K562 (cell line): ENCODE measurements at regions not wholly inside any gene's neighbourhood (a gene's known extent, or its start where the extent isn't known, plus 50 kb on each side); places are given as distances from the start of the nearest gene placed in this dataset.

ENCODE experiments used
- ATAC-seq: fragments of 200-7000 bp; cut with Tn5 transposase; 3 replicates; pipeline ENCODE4 v1.9.1; 2020; ENCODE audit warnings: moderate library complexity
- BruUV-seq: library from RNA; stranded (reverse); fragments of 400-500 nt; replicated peaks from 2 replicates; lab custom pipeline; 2021; lab: Mats Ljungman, UMichigan
- CTCF ChIA-PET: fragments of 300-600 bp; formaldehyde crosslinking; extraction: SDS; loops from one replicate; lab custom pipeline; 2021; ENCODE audit warnings: low intra/inter-chr PET ratio; lab: Yijun Ruan, JAX
- POLR2A ChIA-PET: fragments of 300-600, 350-650 bp; sonication (Branson Sonifier 250); formaldehyde crosslinking; extraction: SDS; loops from one replicate; lab custom pipeline; 2021; ENCODE audit warnings: antibody characterized with exemption, inconsistent platforms; lab: Yijun Ruan, JAX
- DNase-seq, 4 experiments: peaks; one replicate each; pipeline versions ENCODE4 v3.0.0 to v3.0.0-alpha.2; 2011 to 2018; ENCODE audit warnings: low spot score in 3 of 4, mixed read lengths in 3 of 4; ENCODE audit errors: extremely low read depth in 1 of 4
- FAIRE-seq: peaks from 2 replicates; lab custom pipeline; 2011; peaks lifted over from hg19 to GRCh38; lab: Jason Lieb, UNC
- H2AFZ ChIP-seq: 2 replicates; pipeline ENCODE4 v1.6.0; 2011; ENCODE audit warnings: low read depth, low read length, control low read depth, inconsistent platforms
- H3K27ac ChIP-seq: fragments of 200-600 bp; 3 replicates; pipeline ENCODE4 v1.8.0; 2011; ENCODE audit warnings: low read depth, mild to moderate bottlenecking, control low read depth, inconsistent platforms, low read length, moderate library complexity, mixed read lengths; ENCODE audit errors: extremely low read depth
- H3K27me3 ChIP-seq, 2 experiments: fragments of 300-600 bp in 1 of 2; 2 replicates in 1 of 2; 3 replicates in 1 of 2; pipeline versions ENCODE4 v1.6.0 to v1.8.0; 2011; ENCODE audit warnings: inconsistent platforms in 2 of 2, low read length in 2 of 2, mild to moderate bottlenecking in 1 of 2, mixed read lengths in 1 of 2, moderate library complexity in 1 of 2; ENCODE audit not compliant: control insufficient read depth in 2 of 2, insufficient read depth in 2 of 2
- H3K36me3 ChIP-seq: fragments of 300-600 bp; 3 replicates; pipeline ENCODE4 v1.8.0; 2011; ENCODE audit warnings: mild to moderate bottlenecking, low read length, inconsistent platforms; ENCODE audit not compliant: control insufficient read depth, insufficient read depth
- H3K4me1 ChIP-seq, 2 experiments: fragments of 200-600 bp in 1 of 2; replicated peaks in 1 of 2; 2 replicates in 1 of 2; 3 replicates in 1 of 2; pipeline versions ENCODE4 v1.5.1 to v1.8.0; 2011; ENCODE audit warnings: inconsistent platforms in 2 of 2, low read length in 2 of 2, mild to moderate bottlenecking in 1 of 2, mixed read lengths in 1 of 2, moderate library complexity in 1 of 2; ENCODE audit not compliant: control insufficient read depth in 2 of 2, insufficient read depth in 2 of 2
- H3K4me2 ChIP-seq: 2 replicates; pipeline ENCODE4 v1.6.1; 2011; ENCODE audit warnings: low read length, control low read depth, inconsistent platforms, mixed read lengths; ENCODE audit not compliant: insufficient read depth
- H3K4me3 ChIP-seq: fragments of 200-600 bp; sonication (generic), shearing (Covaris generic); 2 replicates; pipeline ENCODE4 v1.5.1; 2016; ENCODE audit warnings: control low read depth, inconsistent platforms
- H3K79me2 ChIP-seq: fragments of 200-600 bp; 3 replicates; pipeline ENCODE4 v1.8.0; 2011; ENCODE audit warnings: low read length, inconsistent platforms; ENCODE audit not compliant: control insufficient read depth, insufficient read depth
- H3K9ac ChIP-seq, 2 experiments: 2 replicates each; pipeline versions ENCODE4 v1.6.0 to v1.6.1; 2011; ENCODE audit warnings: low read depth in 2 of 2, low read length in 2 of 2, control low read depth in 1 of 2, inconsistent platforms in 1 of 2, mild to moderate bottlenecking in 1 of 2, mixed read lengths in 1 of 2; ENCODE audit not compliant: insufficient read depth in 1 of 2
- H3K9me1 ChIP-seq: one replicate; pipeline ENCODE4 v1.6.0; 2011; ENCODE audit warnings: inconsistent platforms, mild to moderate bottlenecking, low read length, moderate library complexity; ENCODE audit not compliant: control insufficient read depth, insufficient read depth
- H3K9me3 ChIP-seq: replicated peaks from 2 replicates; pipeline ENCODE4 v1.5.1; 2011; ENCODE audit warnings: low read depth, low read length, inconsistent platforms; ENCODE audit not compliant: control insufficient read depth, insufficient read depth
- H4K20me1 ChIP-seq: replicated peaks from 2 replicates; pipeline ENCODE4 v1.6.1; 2011; ENCODE audit warnings: low read length, inconsistent platforms, mixed read lengths; ENCODE audit not compliant: control insufficient read depth, insufficient read depth
- FOXJ3 ChIP-seq: sonication (generic); formaldehyde crosslinking; IDR thresholded peaks from 2 replicates; pipeline ENCODE4 v1.4.0; 2020; ENCODE audit warnings: mild to moderate bottlenecking, missing genetic modification reagents
- IFI16 ChIP-seq: fragments of 250-450 bp; sonication (Bioruptor Pico); IDR thresholded peaks from 2 replicates; pipeline ENCODE4 v2.1.2; 2022; ENCODE audit warnings: mild to moderate bottlenecking, inconsistent platforms
- JUND ChIP-seq, 2 experiments: IDR thresholded peaks; 2 replicates in 1 of 2; 3 replicates in 1 of 2; pipeline ENCODE4 v1.6.1; 2011; ENCODE audit warnings: borderline replicate concordance in 2 of 2, low read depth in 2 of 2, low read length in 2 of 2, improper control_type of control experiment in 1 of 2, missing biosample characterization in 1 of 2, missing genetic modification characterization in 1 of 2, missing genetic modification reagents in 1 of 2
- MBD2 ChIP-seq: sonication (generic); IDR thresholded peaks from 2 replicates; pipeline ENCODE4 v1.6.1; 2016; ENCODE audit warnings: low read depth, borderline replicate concordance
- NFXL1 ChIP-seq: fragments of 450-650 bp; formaldehyde crosslinking; IDR thresholded peaks from 2 replicates; pipeline ENCODE4 v1.4.0; 2021; ENCODE audit warnings: mild to moderate bottlenecking
- SMARCC2 ChIP-seq: fragments of 450-650 bp; IDR thresholded peaks from 2 replicates; pipeline ENCODE4 v1.6.1; 2017; ENCODE audit warnings: antibody characterized with exemption, moderate library complexity, mild to moderate bottlenecking, low read depth
- SPI1 ChIP-seq: IDR thresholded peaks from 2 replicates; pipeline ENCODE4 v1.6.1; 2011; ENCODE audit warnings: low read depth, low read length, control low read depth, borderline replicate concordance
- TAF15 ChIP-seq: fragments of 200-400 bp; formaldehyde crosslinking; IDR thresholded peaks from 2 replicates; pipeline ENCODE4 v1.6.1; 2017; ENCODE audit warnings: mild to moderate bottlenecking, low read depth, low read length, moderate library complexity
- ZNF785 ChIP-seq: fragments of 250-450 bp; sonication (Bioruptor Pico); IDR thresholded peaks from 2 replicates; pipeline ENCODE4 v1.4.0; 2020; ENCODE audit warnings: mild to moderate bottlenecking
- WGBS: fragments of 100-300 bp; shearing (Covaris generic); methylation state at CpG from one replicate; pipeline ENCODE4 v1.1.6; 2016; ENCODE audit warnings: low coverage, mixed read lengths; ENCODE audit not compliant: insufficient coverage; ENCODE audit errors: missing lambda C conversion rate; 5-methylcytosine and 5-hydroxymethylcytosine counted together
- in situ Hi-C: fragments of 300-500 bp; cut with MboI; formaldehyde crosslinking; loops from 4 replicates; pipeline ENCODE4 v1.15.0; 2018; ENCODE audit warnings: inconsistent platforms, mixed read lengths
- intact Hi-C: fragments of 100-400 bp; cut with micrococcal nuclease; formaldehyde crosslinking; loops from 2 replicates; pipeline ENCODE4 v1.14.2; 2022
- TF ChIP-seq, protein P1 (sequence below): fragments of 250-450 bp; sonication (Bioruptor Pico); IDR thresholded peaks from 2 replicates; pipeline ENCODE4 v1.8.0; 2021; ENCODE audit warnings: moderate library complexity, mild to moderate bottlenecking, inconsistent platforms
- TF ChIP-seq, protein P2 (sequence below): fragments of 450-650 bp; IDR thresholded peaks from 2 replicates; pipeline ENCODE4 v1.6.1; 2016; ENCODE audit warnings: low read depth
- TF ChIP-seq, protein P3 (sequence below): fragments of 250-450 bp; sonication (Bioruptor Pico); IDR thresholded peaks from 2 replicates; pipeline ENCODE4 v1.4.0; 2020; ENCODE audit warnings: borderline replicate concordance

GRCh38 chr19:31046024-31046423 lies 303.2 kb downstream of the TSHZ3 start:
- intact Hi-C loops = no loop called here
- ChIA-PET POLR2A (no interaction called here), CTCF (no interaction called here)
- no TSS peak for BruUV-seq
- no peak for FAIRE-seq
- H2AFZ ChIP-seq = no peak overlapping the region
- H3K27ac ChIP-seq = no peak overlapping the region
- no peak for ATAC-seq
- DNase-seq = no peak
- H3K36me3 ChIP-seq = no peaks in the 10 kb centered on the region
- no peaks in the 10 kb centered on the region for H4K20me1 ChIP-seq
- 0% methylated on average over 1 of the region's 2 CpGs for WGBS
- in situ Hi-C loops = no loop called here
- H3K27me3 ChIP-seq = no peaks in the 10 kb centered on the region
- H3K79me2 ChIP-seq = no peaks in the 10 kb centered on the region
- H3K4me3 ChIP-seq = no peak overlapping the region
- no peak overlapping the region for H3K9ac ChIP-seq
- H3K9me1 ChIP-seq = no peaks in the 10 kb centered on the region
- H3K4me1 ChIP-seq = no peaks in the 10 kb centered on the region
- H3K4me2 ChIP-seq = no peak overlapping the region
- no peaks in the 10 kb centered on the region for H3K9me3 ChIP-seq
- TF ChIP-seq NFXL1 (CRISPR knock-in tag) (no peak), JUND (IDR thresholded peaks at IDR 0.05; ENCODE audit: borderline replicate concordance, low read depth, low read length) (no peak), JUND (tag; IDR thresholded peaks at IDR 0.05; ENCODE audit: borderline replicate concordance, low read depth, low read length) (no peak), ZNF785 (CRISPR knock-in tag) (no peak), IFI16 (CRISPR knock-in tag) (no peak), MBD2 (no peak), TAF15 (no peak), FOXJ3 (no peak), SPI1 (no peak), SMARCC2 (no peak)
- TF ChIP-seq, protein P1, sequence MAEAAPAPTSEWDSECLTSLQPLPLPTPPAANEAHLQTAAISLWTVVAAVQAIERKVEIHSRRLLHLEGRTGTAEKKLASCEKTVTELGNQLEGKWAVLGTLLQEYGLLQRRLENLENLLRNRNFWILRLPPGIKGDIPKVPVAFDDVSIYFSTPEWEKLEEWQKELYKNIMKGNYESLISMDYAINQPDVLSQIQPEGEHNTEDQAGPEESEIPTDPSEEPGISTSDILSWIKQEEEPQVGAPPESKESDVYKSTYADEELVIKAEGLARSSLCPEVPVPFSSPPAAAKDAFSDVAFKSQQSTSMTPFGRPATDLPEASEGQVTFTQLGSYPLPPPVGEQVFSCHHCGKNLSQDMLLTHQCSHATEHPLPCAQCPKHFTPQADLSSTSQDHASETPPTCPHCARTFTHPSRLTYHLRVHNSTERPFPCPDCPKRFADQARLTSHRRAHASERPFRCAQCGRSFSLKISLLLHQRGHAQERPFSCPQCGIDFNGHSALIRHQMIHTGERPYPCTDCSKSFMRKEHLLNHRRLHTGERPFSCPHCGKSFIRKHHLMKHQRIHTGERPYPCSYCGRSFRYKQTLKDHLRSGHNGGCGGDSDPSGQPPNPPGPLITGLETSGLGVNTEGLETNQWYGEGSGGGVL (CRISPR knock-in tag) = no peak
- TF ChIP-seq, protein P2, sequence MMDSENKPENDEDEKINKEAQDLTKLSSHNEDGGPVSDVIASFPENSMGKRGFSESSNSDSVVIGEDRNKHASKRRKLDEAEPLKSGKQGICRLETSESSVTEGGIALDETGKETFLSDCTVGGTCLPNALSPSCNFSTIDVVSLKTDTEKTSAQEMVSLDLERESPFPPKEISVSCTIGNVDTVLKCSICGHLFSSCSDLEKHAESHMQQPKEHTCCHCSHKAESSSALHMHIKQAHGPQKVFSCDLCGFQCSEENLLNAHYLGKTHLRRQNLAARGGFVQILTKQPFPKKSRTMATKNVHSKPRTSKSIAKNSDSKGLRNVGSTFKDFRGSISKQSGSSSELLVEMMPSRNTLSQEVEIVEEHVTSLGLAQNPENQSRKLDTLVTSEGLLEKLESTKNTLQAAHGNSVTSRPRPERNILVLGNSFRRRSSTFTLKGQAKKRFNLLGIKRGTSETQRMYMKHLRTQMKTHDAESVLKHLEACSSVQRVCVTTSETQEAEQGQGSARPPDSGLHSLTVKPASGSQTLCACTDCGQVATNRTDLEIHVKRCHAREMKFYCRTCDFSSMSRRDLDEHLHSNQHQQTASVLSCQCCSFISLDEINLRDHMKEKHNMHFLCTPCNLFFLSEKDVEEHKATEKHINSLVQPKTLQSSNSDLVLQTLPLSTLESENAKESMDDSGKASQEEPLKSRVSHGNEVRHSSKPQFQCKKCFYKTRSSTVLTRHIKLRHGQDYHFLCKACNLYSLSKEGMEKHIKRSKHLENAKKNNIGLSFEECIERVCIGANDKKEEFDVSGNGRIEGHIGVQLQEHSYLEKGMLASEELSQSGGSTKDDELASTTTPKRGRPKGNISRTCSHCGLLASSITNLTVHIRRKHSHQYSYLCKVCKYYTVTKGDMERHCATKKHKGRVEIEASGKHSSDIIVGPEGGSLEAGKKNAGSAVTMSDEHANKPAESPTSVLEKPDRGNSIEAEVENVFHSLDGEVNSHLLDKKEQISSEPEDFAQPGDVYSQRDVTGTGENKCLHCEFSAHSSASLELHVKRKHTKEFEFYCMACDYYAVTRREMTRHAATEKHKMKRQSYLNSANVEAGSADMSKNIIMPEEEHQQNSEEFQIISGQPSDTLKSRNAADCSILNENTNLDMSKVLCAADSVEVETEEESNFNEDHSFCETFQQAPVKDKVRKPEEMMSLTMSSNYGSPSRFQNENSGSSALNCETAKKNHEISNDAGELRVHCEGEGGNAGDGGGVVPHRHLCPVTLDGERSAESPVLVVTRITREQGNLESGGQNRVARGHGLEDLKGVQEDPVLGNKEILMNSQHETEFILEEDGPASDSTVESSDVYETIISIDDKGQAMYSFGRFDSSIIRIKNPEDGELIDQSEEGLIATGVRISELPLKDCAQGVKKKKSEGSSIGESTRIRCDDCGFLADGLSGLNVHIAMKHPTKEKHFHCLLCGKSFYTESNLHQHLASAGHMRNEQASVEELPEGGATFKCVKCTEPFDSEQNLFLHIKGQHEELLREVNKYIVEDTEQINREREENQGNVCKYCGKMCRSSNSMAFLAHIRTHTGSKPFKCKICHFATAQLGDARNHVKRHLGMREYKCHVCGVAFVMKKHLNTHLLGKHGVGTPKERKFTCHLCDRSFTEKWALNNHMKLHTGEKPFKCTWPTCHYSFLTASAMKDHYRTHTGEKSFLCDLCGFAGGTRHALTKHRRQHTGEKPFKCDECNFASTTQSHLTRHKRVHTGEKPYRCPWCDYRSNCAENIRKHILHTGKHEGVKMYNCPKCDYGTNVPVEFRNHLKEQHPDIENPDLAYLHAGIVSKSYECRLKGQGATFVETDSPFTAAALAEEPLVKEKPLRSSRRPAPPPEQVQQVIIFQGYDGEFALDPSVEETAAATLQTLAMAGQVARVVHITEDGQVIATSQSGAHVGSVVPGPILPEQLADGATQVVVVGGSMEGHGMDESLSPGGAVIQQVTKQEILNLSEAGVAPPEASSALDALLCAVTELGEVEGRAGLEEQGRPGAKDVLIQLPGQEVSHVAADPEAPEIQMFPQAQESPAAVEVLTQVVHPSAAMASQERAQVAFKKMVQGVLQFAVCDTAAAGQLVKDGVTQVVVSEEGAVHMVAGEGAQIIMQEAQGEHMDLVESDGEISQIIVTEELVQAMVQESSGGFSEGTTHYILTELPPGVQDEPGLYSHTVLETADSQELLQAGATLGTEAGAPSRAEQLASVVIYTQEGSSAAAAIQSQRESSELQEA = no peak
- TF ChIP-seq, protein P3, sequence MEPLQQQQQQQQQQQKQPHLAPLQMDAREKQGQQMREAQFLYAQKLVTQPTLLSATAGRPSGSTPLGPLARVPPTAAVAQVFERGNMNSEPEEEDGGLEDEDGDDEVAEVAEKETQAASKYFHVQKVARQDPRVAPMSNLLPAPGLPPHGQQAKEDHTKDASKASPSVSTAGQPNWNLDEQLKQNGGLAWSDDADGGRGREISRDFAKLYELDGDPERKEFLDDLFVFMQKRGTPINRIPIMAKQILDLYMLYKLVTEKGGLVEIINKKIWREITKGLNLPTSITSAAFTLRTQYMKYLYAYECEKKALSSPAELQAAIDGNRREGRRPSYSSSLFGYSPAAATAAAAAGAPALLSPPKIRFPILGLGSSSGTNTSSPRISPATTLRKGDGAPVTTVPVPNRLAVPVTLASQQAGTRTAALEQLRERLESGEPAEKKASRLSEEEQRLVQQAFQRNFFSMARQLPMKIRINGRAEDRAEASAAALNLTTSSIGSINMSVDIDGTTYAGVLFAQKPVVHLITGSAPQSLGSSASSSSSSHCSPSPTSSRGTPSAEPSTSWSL (CRISPR knock-in tag) = no peak
